H1 (cell line): ENCODE measurements at regions not wholly inside any gene's neighbourhood (a gene's known extent, or its start where the extent isn't known, plus 50 kb on each side); places are given as distances from the start of the nearest gene placed in this dataset.

Experiments
- CTCF ChIA-PET: fragments of 300-600 bp; sonication (Branson Sonifier 250); formaldehyde crosslinking; loops from one replicate; lab custom pipeline; 2021; ENCODE audit not compliant: partially characterized antibody; lab: Charles Lee
- POLR2A ChIA-PET: fragments of 300-600 bp; sonication (Branson Sonifier 250); formaldehyde crosslinking; loops from one replicate; lab custom pipeline; 2021; ENCODE audit warnings: inconsistent platforms; ENCODE audit not compliant: partially characterized antibody; lab: Charles Lee
- DNase-seq, 2 experiments: peaks; one replicate each; pipeline versions ENCODE4 v3.0.0 to v3.0.0-alpha.2; 2010 to 2022; ENCODE audit warnings: low spot score in 2 of 2, low read depth in 1 of 2, mixed read lengths in 1 of 2
- FAIRE-seq: peaks from 2 replicates; lab custom pipeline; 2011; peaks lifted over from hg19 to GRCh38; lab: Jason Lieb, UNC
- H2AFZ ChIP-seq: 2 replicates; pipeline ENCODE4 v1.8.1; 2012; ENCODE audit warnings: low read length, inconsistent platforms
- H2AK5ac ChIP-seq: 2 replicates; pipeline ENCODE4 v1.6.1; 2013; ENCODE audit warnings: low read depth, low read length
- H2BK120ac ChIP-seq: replicated peaks from 2 replicates; pipeline ENCODE3; 2013; ENCODE audit warnings: low read depth, low read length, inconsistent platforms
- H2BK12ac ChIP-seq: 2 replicates; pipeline ENCODE4 v1.6.1; 2013; ENCODE audit warnings: low read depth, low read length
- H2BK15ac ChIP-seq: 2 replicates; pipeline ENCODE4 v1.6.1; 2013; ENCODE audit warnings: low read length
- H2BK20ac ChIP-seq: 2 replicates; pipeline ENCODE4 v1.6.1; 2013; ENCODE audit warnings: low read length
- H2BK5ac ChIP-seq: 2 replicates; pipeline ENCODE4 v1.6.1; 2013; ENCODE audit warnings: low read depth, low read length
- H3K14ac ChIP-seq: 2 replicates; pipeline ENCODE4 v1.6.1; 2013; ENCODE audit warnings: inconsistent platforms; ENCODE audit not compliant: insufficient read length
- H3K18ac ChIP-seq: 2 replicates; pipeline ENCODE4 v1.6.1; 2013; ENCODE audit warnings: low read length; ENCODE audit errors: extremely low read depth
- H3K23ac ChIP-seq: 2 replicates; pipeline ENCODE4 v1.6.1; 2013; ENCODE audit warnings: inconsistent platforms; ENCODE audit not compliant: insufficient read length
- H3K23me2 ChIP-seq: 2 replicates; pipeline ENCODE4 v1.6.1; 2013; ENCODE audit warnings: low read depth, low read length
- H3K27ac ChIP-seq: 2 replicates; pipeline ENCODE4 v1.6.1; 2011; ENCODE audit warnings: low read depth, low read length, inconsistent platforms
- H3K27me3 ChIP-seq, 4 experiments: replicated peaks in 1 of 4; 1 replicate in 1 of 4; 2 replicates in 3 of 4; pipeline versions ENCODE4 v1.6.1 to v1.8.1; 2011 to 2013; ENCODE audit warnings: low read length in 3 of 4, mild to moderate bottlenecking in 3 of 4, inconsistent platforms in 2 of 4, mixed read lengths in 2 of 4, moderate library complexity in 1 of 4; ENCODE audit not compliant: control insufficient read depth in 3 of 4, insufficient read depth in 3 of 4; ENCODE audit errors: extremely low read depth in 1 of 4
- H3K36me3 ChIP-seq, 4 experiments: 2 replicates each; pipeline versions ENCODE4 v1.6.1 to v1.8.1; 2011 to 2013; ENCODE audit warnings: mild to moderate bottlenecking in 4 of 4, low read length in 3 of 4, moderate library complexity in 2 of 4, control low read depth in 1 of 4, inconsistent platforms in 1 of 4; ENCODE audit not compliant: insufficient read depth in 4 of 4, control insufficient read depth in 2 of 4
- H3K4ac ChIP-seq: replicated peaks from 2 replicates; pipeline ENCODE3; 2013; ENCODE audit warnings: low read length, low read depth, mixed read lengths, inconsistent platforms; ENCODE audit not compliant: insufficient read length
- H3K4me1 ChIP-seq, 4 experiments: replicated peaks in 1 of 4; 1 replicate in 1 of 4; 2 replicates in 3 of 4; pipeline versions ENCODE4 v1.6.1 to v1.8.1; 2011 to 2013; ENCODE audit warnings: low read length in 3 of 4, inconsistent platforms in 2 of 4, mixed read lengths in 1 of 4; ENCODE audit not compliant: insufficient read depth in 4 of 4, control insufficient read depth in 3 of 4
- H3K4me2 ChIP-seq, 2 experiments: 2 replicates each; pipeline versions ENCODE4 v1.6.1 to v1.8.1; 2011 to 2013; ENCODE audit warnings: low read depth in 2 of 2, low read length in 2 of 2, control low read depth in 1 of 2, inconsistent platforms in 1 of 2, mild to moderate bottlenecking in 1 of 2; ENCODE audit not compliant: insufficient read depth in 1 of 2
- H3K4me3 ChIP-seq, 4 experiments: fragments of 200-600, 300-600 bp in 1 of 4; sonication (generic), shearing (Covaris generic), sonication (Bioruptor Twin) in 1 of 4; 2 replicates each; pipeline versions ENCODE4 v1.5.1 to v1.8.1; 2011 to 2016; ENCODE audit warnings: low read length in 4 of 4, low read depth in 3 of 4, control low read depth in 2 of 4, inconsistent platforms in 2 of 4, mild to moderate bottlenecking in 2 of 4, mixed read lengths in 1 of 4, moderate library complexity in 1 of 4; ENCODE audit not compliant: insufficient read depth in 2 of 4; ENCODE audit errors: extremely low read depth in 1 of 4
- H3K56ac ChIP-seq: replicated peaks from 2 replicates; pipeline ENCODE3; 2013; ENCODE audit warnings: low read depth, mild to moderate bottlenecking, mixed read lengths, low read length, inconsistent platforms; ENCODE audit not compliant: insufficient read length
- H3K79me1 ChIP-seq: 2 replicates; pipeline ENCODE4 v1.6.1; 2013; ENCODE audit warnings: low read depth, low read length, control low read depth
- H3K79me2 ChIP-seq, 2 experiments: 2 replicates each; pipeline versions ENCODE4 v1.6.1 to v1.8.1; 2012 to 2013; ENCODE audit warnings: low read length in 2 of 2, mild to moderate bottlenecking in 2 of 2, inconsistent platforms in 1 of 2; ENCODE audit not compliant: insufficient read depth in 2 of 2, control insufficient read depth in 1 of 2
- H3K9ac ChIP-seq, 4 experiments: replicated peaks in 1 of 4; 1 replicate in 1 of 4; 2 replicates in 3 of 4; pipeline versions ENCODE4 v1.6.1 to v1.8.1; 2011 to 2013; ENCODE audit warnings: low read depth in 3 of 4, low read length in 3 of 4, control low read depth in 2 of 4, mild to moderate bottlenecking in 2 of 4, moderate library complexity in 2 of 4, inconsistent platforms in 1 of 4; ENCODE audit errors: extremely low read depth in 1 of 4
- H3K9me3 ChIP-seq, 2 experiments: 2 replicates each; pipeline versions ENCODE4 v1.6.1 to v1.8.1; 2012 to 2013; ENCODE audit warnings: mild to moderate bottlenecking in 2 of 2, moderate library complexity in 2 of 2, control low read depth in 1 of 2, inconsistent platforms in 1 of 2, low read depth in 1 of 2, low read length in 1 of 2, mixed read lengths in 1 of 2; ENCODE audit not compliant: insufficient read depth in 2 of 2
- H4K20me1 ChIP-seq, 2 experiments: replicated peaks in 1 of 2; 2 replicates each; pipeline versions ENCODE3 to v1.8.1; 2011 to 2013; ENCODE audit warnings: inconsistent platforms in 2 of 2, low read length in 2 of 2, mild to moderate bottlenecking in 1 of 2; ENCODE audit not compliant: insufficient read depth in 2 of 2, control insufficient read depth in 1 of 2
- H4K5ac ChIP-seq: 2 replicates; pipeline ENCODE4 v1.6.1; 2013; ENCODE audit warnings: low read length, low read depth, mixed read lengths, inconsistent platforms; ENCODE audit not compliant: insufficient read length
- H4K8ac ChIP-seq: 2 replicates; pipeline ENCODE4 v1.8.0; 2013; ENCODE audit warnings: mild to moderate bottlenecking, moderate library complexity, low read length, inconsistent platforms; ENCODE audit not compliant: insufficient read depth; ENCODE audit errors: extremely low read depth
- H4K91ac ChIP-seq: replicated peaks from 2 replicates; pipeline ENCODE3; 2013; ENCODE audit warnings: low read length, mixed read lengths, inconsistent platforms; ENCODE audit not compliant: insufficient read length
- CHD1 ChIP-seq: IDR thresholded peaks from 2 replicates; pipeline ENCODE4 v1.6.1; 2012; ENCODE audit warnings: low read depth, low read length, improper control_type of control experiment
- HDAC2 ChIP-seq, 2 experiments: fragments of 300-600 bp in 1 of 2; sonication (generic) in 1 of 2; IDR thresholded peaks; 2 replicates each; pipeline ENCODE4 v1.6.1; 2011 to 2012; ENCODE audit warnings: low read depth in 2 of 2, low read length in 2 of 2, mild to moderate bottlenecking in 2 of 2, moderate library complexity in 2 of 2, borderline replicate concordance in 1 of 2, inconsistent platforms in 1 of 2
- KDM4A ChIP-seq: IDR thresholded peaks from one replicate; pipeline ENCODE4 v1.7.1; 2012; ENCODE audit warnings: low read depth, mild to moderate bottlenecking, moderate library complexity, low read length, inconsistent platforms; ENCODE audit not compliant: severe bottlenecking
- MAFK ChIP-seq: IDR thresholded peaks from 2 replicates; pipeline ENCODE4 v1.6.1; 2012; ENCODE audit warnings: low read depth, mild to moderate bottlenecking, improper control_type of control experiment, low read length
- POU5F1 ChIP-seq: IDR thresholded peaks from 2 replicates; pipeline ENCODE4 v1.6.1; 2011; ENCODE audit warnings: low read depth, mild to moderate bottlenecking, low read length, moderate library complexity
- SIX5 ChIP-seq: IDR thresholded peaks from 2 replicates; pipeline ENCODE4 v1.6.1; 2011; ENCODE audit warnings: mild to moderate bottlenecking, low read depth, low read length
- SP2 ChIP-seq: IDR thresholded peaks from 2 replicates; pipeline ENCODE4 v1.6.1; 2012; ENCODE audit warnings: mild to moderate bottlenecking, low read length, inconsistent platforms
- SRF ChIP-seq: IDR thresholded peaks from 2 replicates; pipeline ENCODE4 v1.6.1; 2011; ENCODE audit warnings: mild to moderate bottlenecking, low read depth, low read length, moderate library complexity
- TAF1 ChIP-seq: IDR thresholded peaks from 2 replicates; pipeline ENCODE4 v1.6.1; 2011; ENCODE audit warnings: mild to moderate bottlenecking, low read depth, low read length
- ZNF274 ChIP-seq: IDR thresholded peaks from 2 replicates; pipeline ENCODE4 v1.7.0; 2012; ENCODE audit warnings: low read length, borderline replicate concordance; ENCODE audit errors: extremely low read depth
- WGBS, 2 experiments: shearing (Covaris generic) in 1 of 2; methylation state at CpG; one replicate each; pipeline versions ENCODE4 v1.1.6 to v1.1.7; 2013 to 2015; ENCODE audit warnings: low lambda C conversion rate in 2 of 2, mixed read lengths in 2 of 2, inconsistent platforms in 1 of 2, low coverage in 1 of 2, missing lambda C conversion rate in 1 of 2; ENCODE audit not compliant: insufficient replicate concordance in 2 of 2, insufficient coverage in 1 of 2, insufficient read length in 1 of 2; ENCODE audit errors: extremely low coverage in 1 of 2, missing lambda C conversion rate in 1 of 2; 5-methylcytosine and 5-hydroxymethylcytosine counted together

DNA sequence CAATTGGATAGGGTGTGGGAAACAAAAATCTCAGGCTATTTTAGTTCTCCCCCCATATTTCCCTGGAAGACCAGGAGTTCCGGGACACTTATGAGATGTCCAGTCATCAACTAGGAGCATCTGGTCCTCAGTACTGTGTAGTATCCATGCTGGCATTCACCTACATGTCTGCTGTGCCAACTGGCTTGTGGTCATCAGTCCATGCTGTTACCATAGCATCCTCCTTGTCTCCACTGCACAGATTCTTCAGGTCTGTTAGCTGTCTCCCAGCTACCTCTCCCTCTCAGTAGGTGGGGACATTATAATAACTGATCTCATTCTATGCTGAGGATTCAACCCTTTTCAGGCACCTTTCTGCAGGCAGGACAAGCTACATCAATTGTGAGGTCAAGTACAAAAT is 302.9 kb downstream of the BARHL2 start:
- Histone ChIP-seq H3K79me2 (no peaks in the 10 kb centered on the region), H3K4me1 (no peaks in the 10 kb centered on the region), H2BK20ac (no peak overlapping the region), H2AFZ (no peak overlapping the region), H2BK12ac (no peak overlapping the region), H2BK5ac (no peak overlapping the region), H3K9ac (no peak overlapping the region), H3K18ac (no peak overlapping the region), H4K5ac (no peak overlapping the region), H3K4me2 (no peak overlapping the region), H3K79me1 (no peaks in the 10 kb centered on the region), H3K27ac (no peak overlapping the region), H3K27me3 (no peaks in the 10 kb centered on the region; a peak in 1 of 7 replicates), H3K4ac (no peak overlapping the region), H2BK120ac (no peak overlapping the region), H4K20me1 (no peaks in the 10 kb centered on the region), H4K91ac (no peak overlapping the region), H3K36me3 (no peaks in the 10 kb centered on the region), H3K23ac (no peak overlapping the region), H3K56ac (no peak overlapping the region), H2AK5ac (no peak overlapping the region), H2BK15ac (no peak overlapping the region), H4K8ac (no peak overlapping the region), H3K14ac (no peak overlapping the region), H3K23me2 (no peaks in the 10 kb centered on the region), H3K4me3 (no peak overlapping the region), H3K9me3 (no peaks in the 10 kb centered on the region)
- WGBS, 2 experiments: 90% methylated on average over 1 of the region's 1 CpG; no CpG with 5 or more reads in 1 of the 2 experiments
- POLR2A ChIA-PET: no interaction called here
- no peak for FAIRE-seq
- DNase-seq: no peak
- CTCF ChIA-PET: no interaction called here
- no peak for TF ChIP-seq SP2
- no peak for TF ChIP-seq SIX5
- no peak for TF ChIP-seq POU5F1
- TF ChIP-seq KDM4A: no peak
- no peak for TF ChIP-seq ZNF274
- TF ChIP-seq TAF1: no peak
- no peak for TF ChIP-seq HDAC2 (IDR thresholded peaks at IDR 0.05; ENCODE audit: borderline replicate concordance in 1 of 2, low read depth in 2 of 2, low read length in 2 of 2)
- TF ChIP-seq SRF: no peak
- TF ChIP-seq MAFK: no peak
- TF ChIP-seq CHD1: no peak
